ENCODE measurements at regions not wholly inside any gene's neighbourhood (a gene's known extent, or its start where the extent isn't known, plus 50 kb on each side); places are given as distances from the start of the nearest gene placed in this dataset.

DNA sequence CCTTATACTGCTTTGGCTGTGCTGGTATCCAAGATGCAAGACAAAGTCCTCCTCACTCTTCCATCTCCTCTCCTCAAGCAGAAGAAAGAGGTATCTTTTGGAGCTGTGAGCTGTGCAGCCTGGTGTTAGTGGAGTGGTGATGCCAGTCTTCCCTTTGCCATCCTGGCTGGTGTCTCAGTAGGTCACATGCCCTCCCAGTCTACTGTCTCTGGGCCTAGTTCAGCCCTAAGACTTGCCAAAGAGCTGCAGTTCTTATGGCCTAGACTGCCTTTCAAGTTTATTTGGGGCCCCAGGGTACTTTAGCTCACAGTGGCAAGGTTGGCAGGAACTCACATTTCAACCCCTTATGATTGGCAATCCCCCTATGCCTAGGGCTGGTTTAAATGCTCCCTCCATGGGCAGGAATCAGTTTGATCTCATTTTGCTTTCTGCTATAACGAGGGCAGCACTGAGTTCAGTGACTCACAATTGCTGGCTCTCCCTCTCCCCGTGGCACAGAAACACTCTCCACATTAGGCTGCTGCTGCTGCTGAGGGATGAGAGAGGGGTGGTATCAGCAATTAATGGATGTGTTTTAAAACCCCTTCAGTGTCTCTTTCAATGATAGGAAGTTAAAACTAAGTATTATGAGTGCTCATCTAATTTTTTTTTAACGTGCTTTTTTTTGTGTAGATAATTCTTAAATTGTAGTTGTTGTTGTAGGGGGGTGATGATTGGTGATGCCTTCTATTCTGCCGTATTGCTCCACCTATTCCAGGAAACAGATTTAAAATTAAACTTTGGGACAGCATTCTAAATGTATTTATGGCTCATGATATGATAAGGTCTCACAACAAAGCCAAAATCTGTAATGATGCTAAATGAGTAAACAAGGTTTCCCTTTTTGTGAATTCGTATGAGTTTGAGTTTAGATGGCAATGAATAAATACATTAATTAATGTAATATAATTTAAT, 1295.0 kb downstream of the JRKL start:
- TF ChIP-seq, protein P1, sequence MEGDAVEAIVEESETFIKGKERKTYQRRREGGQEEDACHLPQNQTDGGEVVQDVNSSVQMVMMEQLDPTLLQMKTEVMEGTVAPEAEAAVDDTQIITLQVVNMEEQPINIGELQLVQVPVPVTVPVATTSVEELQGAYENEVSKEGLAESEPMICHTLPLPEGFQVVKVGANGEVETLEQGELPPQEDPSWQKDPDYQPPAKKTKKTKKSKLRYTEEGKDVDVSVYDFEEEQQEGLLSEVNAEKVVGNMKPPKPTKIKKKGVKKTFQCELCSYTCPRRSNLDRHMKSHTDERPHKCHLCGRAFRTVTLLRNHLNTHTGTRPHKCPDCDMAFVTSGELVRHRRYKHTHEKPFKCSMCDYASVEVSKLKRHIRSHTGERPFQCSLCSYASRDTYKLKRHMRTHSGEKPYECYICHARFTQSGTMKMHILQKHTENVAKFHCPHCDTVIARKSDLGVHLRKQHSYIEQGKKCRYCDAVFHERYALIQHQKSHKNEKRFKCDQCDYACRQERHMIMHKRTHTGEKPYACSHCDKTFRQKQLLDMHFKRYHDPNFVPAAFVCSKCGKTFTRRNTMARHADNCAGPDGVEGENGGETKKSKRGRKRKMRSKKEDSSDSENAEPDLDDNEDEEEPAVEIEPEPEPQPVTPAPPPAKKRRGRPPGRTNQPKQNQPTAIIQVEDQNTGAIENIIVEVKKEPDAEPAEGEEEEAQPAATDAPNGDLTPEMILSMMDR (IDR thresholded peaks at IDR 0.05): no peak
- no peak for TF ChIP-seq JUND (IDR thresholded peaks at IDR 0.05)

All from SK-N-SH (cell line).